GM03348 (cell line): ENCODE measurements at regions not wholly inside any gene's neighbourhood (a gene's known extent, or its start where the extent isn't known, plus 50 kb on each side); places are given as distances from the start of the nearest gene placed in this dataset.
"Not testable (repeated sequence)": the region's sequence is repeated elsewhere in the genome, so short reads cannot be mapped to it uniquely, and the experiment has no call there.

Experiments
- DNase-seq: peaks from one replicate; pipeline ENCODE4 v3.0.0; 2012; ENCODE audit warnings: low spot score

DNA sequence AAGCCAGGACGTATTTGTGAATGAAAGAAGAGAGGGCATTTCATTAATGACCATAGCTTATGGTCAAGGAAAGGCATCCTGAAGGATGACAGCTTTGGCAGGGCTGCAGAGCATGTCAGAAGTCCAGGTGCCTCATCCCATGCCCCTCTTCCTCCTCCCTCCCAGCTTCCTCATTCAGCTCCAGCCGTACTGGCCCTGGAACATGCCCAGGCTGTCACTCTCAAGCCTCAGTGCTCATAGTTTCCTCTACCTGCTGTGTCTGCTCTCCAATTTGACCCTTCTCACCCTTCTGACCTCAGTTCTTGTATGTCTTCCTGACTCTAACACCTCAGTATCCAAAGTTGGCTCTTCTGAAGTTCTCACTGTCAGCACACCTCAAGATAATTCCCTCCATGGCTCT is 695.8 kb upstream of the HS6ST1 start:
- no peak for DNase-seq

DNA sequence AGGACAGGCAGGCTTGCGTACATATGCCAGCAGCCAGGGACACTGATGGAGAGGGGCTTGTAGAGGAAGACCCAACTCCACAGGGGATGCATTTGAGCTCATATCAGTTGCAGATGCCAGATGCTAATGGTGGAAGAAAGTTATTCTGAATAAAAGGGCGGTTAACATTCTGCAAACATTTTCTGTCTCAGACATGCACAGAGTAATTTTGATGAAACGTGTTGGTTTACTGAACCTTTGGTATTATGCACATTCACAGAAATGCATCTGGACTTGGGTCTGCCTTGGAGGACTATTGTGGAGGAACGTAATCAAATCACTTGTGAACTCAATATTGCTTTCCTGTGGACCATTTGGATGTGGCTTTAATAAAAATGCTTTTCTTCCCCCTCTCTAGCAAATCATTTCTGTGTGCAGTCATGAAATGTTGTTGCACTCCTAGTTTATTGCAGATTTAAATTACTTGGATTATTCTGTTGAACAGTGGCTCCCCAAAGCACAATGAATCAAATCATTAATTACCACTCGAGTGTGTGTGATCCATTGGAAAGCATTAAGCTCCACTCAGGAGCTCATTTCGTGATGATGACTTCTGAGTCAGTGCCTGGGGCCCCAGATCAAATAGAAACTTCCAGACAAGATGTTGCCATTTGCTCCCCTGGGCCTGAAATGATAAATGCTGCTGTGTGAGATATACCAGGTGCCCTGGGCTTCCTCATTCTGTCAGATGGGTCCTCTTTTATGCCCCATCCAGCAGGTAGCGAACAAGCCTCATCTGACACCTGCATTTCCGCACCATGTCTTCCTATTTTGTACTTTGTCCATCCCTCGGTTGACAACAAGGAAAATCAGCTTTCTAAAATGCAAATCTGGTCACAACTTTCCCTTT is 697.0 kb upstream of the HS6ST1 start:
- no peak for DNase-seq

DNA sequence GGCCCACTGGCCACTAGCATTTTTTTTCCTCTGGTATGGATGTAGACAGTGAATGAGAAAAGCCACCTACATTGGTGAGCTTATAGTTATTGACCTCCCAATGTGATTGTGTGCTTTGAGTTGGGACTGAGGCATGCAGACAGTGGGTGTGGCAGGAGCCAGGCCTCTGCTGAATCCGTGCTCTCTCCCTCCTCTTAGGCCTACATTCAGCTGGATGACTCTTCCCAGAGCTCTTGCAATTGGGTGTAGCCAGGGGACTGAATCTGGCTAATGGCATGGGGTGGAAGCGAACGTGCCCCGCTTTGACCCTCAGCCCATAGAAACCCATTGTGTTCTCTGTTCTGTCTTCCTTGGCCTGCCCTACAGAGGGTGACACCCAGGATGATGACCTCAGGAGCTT is 698.3 kb upstream of the HS6ST1 start:
- no peak for DNase-seq

DNA sequence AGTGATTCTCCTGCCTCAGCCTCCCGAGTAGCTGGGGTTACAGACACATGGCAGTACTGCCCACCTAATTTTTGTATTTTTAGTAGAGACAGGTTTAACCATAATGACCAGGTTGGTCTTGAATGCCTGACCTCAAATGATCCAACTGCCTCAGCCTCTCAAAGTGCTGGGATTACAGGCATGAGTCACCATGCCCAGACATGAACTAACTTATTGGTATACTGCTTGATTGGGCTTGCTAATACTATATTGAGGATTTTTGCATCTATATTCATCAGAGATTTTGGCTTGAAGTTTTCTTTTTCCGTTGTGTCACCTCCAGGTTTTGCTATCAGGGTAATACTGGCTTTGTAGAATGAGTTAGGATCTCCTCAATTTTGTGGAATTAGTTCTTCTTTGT is 706.1 kb upstream of the HS6ST1 start:
- no peak for DNase-seq

DNA sequence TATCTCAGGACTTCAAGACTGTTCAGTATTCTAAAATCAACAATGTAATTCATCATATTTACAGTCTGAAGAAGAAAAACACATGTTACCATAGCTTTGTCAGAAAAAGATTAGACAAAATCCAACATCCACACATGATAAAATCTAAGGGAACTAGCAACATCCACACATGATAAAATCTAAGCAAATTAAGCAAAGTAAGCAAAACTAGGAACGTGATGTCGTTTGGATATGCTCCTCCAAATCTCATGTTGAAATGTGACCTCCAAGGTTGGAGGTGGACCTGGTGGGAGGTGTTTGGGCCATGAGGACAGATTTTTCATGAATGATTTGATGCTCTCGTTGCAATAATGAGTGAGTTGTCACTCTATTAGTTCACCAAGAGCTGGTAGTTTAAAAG is 717.3 kb upstream of the HS6ST1 start:
- DNase-seq = no peak

DNA sequence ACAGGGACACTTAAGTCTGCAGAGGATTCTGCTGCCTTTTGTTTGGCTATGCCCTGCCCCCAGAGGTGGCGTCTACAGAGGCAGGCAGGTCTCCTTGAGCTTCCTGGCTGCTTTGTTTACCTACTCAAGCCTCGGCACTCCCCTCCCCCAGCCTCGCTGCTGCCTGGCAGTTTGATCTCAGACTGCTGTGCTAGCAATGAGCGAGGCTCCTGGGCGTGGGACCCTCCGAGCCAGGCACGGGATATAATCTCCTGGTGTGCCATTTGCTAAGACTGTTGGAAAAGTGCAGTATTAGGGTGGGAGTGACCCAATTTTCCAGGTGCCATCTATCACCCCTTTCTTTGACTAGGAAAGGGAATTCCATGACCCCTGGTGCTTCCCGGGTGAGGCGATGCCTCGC is 725.0 kb upstream of the HS6ST1 start:
- DNase-seq = not testable (repeated sequence)

DNA sequence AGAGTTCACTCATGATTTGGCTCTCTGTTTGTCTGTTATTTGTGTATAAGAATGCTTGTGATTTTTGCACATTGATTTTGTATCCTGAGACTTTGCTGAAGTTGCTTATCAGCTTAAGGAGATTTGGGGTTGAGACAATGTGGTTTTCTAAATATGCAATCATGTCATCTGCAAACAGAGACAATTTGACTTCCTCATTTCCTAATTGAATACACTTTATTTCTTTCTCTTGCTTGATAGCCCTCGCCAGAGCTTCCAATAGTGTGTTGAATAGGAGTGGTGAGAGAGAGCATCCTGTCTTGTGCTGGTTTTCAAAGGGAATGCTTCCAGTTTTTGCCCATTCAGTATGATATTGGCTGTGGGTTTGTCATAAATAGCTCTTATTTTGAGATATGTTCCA is 727.8 kb upstream of the HS6ST1 start:
- not testable (repeated sequence) for DNase-seq

DNA sequence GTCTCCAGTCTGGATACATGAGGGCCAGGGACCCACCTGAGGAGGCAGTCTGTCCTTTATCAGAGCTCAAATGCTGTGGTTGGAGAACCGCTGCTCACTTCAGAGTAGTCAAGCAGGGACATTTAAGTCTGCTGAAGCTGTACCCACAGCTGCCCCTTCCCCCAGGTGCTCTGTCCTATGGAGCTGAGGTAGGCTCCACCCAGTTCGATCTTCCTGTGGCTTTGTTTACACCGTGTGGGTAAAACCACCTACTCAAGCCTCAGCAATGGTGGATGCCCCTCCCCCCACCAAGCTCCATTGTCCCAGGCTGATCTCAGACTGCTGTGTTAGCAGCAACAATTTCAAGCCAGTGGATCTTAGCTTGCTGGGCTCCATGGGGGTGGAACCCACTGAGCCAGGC is 731.4 kb upstream of the HS6ST1 start:
- no peak for DNase-seq

DNA sequence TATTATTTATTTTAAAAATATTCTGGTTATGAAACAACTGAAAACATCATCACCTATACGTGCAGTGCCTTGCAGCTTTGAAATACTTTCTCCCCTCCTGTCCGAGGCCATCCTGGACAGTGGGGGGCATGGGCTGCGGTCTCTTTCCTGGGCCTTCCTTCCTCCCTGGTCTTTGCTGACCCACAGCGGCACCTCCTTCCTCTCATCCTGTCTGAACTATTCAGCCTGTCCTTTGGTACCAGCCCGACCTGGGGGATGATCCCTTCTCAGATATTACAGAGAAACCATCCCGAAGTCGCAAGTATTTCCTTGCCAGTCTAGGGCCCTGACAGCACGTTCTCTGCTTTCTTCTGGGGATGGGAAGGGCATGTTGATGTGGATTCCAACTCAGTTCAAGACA is 736.6 kb upstream of the HS6ST1 start:
- no peak for DNase-seq

DNA sequence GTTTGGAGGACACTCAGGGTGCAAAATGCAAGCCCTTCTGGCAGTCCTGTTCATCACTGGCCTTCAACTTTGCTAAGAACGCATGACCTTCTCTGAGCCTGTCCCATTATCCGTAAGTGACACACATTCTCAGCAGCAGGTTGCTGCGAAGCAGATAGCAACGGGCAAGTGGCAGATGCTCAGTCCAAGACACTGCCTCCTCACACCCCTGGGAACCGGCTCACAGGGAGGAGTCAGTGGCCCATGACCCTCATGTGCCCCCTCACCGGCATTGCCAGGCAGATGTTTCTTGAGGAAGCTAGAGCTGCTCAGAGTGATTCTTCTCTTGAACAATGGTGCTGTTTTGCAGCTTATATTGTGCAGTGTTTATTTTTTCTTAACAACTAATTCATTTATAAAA is 737.2 kb upstream of the HS6ST1 start:
- DNase-seq = no peak

DNA sequence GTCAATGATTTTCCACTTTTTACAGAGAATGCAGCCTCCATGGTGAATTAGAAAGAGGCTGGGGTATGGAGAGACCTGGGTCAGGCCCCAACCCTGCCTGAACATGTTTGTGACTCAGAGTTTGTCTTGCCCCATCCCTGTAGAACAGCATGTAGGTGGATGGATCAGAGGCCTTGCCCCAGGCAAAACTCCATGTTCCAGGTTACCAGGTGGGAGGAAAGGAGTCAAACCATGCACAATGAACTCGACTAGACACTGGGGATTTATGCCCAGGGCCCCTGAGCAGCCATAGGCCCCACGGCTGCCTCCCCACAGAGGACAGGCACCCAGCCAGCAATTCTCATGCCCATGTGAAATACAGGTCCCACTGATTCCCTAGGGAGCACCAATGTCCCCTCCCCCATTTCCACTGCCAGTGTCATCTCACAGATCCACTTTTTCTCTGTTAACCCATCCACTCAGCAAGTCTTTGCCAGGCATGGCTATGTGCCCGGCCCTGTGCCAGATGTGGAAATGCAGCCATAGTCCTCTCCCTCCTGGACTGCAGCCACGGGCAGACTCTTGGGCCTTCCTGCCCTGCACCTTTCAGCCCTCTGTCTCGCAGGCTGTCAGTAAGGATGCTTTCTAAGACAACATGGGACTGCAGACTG is 737.8 kb upstream of the HS6ST1 start:
- DNase-seq = no peak

DNA sequence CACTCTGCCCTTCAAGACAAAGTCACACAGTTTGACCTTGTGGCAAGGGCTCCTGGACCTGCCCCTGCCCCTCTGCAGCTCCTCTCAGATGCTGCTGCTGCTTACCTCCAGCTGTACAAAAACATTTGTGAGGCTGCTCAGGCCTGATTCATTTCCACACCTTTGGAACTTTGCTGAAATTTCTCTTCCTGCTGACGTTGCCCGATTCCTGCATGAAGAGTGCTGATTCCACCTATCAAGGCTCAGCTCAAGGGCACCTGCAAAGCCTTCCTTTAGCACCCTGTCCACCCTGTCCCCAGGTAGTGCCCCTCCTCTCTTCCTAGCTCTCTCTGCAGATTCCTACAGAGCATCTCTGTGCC is 738.3 kb upstream of the HS6ST1 start:
- no peak for DNase-seq

DNA sequence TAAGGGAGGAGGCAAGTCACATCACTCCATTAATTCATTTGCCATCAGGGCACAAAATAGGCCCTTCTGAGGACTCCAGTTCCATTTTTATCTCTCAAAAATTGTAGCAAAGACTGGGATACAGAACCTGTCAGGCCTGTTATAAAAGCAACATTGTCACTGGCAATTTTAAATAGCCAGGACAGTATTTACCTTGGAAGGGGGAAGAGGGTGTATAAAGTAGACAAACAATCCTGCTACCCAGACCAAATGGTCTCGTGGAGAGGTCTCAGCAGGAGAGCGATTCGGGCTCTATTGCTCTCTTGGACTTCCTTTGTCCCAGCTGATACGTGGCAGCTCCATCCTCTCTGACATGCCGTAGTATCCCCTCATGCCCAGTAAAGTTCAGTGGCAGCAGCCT is 740.3 kb upstream of the HS6ST1 start:
- no peak for DNase-seq

DNA sequence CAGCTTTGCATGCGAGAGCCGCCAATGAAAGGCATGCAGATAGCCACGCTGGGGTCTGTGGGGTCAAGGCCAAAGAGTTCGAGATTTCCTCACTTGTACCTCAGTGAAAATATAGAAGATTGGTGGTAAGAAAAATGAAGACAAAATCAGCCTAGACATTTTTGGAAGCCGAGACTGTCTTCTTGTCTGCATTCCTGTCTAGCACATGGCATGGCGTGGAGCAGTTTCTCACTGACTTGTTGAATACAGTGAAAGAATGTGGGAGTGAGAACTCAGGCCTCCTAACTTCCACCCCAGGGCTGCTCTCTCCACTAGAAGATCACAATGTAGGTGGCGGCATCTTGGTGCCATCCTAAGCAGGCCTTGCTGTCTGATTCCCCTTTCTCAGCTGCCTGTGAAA is 740.8 kb upstream of the HS6ST1 start:
- no peak for DNase-seq

DNA sequence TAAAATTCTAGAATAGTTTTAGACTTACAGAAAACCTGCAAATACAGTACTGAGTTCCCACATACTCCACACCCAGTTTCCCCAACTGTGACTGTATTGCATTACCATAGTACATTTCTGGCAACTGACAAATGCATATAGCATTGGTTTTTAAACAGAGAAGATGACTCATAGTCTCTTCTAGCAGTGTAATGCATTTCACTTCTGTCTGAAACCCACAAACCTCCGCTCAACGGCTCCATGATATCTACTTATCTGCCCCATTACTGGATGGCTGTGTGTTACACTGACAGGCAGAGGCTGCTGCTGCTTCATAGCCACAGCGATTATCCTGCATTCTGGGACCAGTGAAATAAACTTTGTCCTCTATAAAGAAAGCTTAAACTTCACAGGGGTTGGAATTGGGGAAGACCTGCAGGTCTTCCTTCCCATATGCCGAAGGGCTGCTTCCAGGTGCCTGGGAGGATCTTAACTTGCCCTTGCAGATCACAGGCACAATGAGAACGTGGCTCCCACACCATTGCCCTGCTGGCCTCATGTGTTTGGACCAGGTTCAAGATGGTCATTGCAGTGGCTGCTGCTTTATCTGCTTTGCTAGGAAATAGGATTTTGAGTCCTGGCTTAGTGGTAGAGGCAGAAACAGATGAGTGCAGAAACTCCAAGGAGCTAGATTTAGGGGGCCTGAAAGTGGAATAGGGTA is 742.6 kb upstream of the HS6ST1 start:
- DNase-seq = no peak

DNA sequence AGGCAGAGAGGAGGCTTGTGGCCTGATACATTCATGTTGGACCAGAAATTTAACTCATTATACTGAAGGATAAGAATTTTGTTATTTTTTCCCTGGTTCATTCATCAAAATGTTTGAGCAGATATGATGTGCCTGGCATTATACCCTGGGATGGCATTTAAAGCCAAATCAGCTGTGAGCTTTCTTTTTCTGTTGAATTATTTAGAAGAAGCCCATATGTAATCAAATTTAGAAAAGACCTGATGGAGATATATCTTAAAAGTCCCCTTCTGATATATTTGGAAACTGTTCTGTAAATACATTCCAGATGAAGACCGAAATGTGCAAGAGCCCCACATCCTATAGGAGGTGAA is 743.1 kb upstream of the HS6ST1 start:
- DNase-seq = no peak

DNA sequence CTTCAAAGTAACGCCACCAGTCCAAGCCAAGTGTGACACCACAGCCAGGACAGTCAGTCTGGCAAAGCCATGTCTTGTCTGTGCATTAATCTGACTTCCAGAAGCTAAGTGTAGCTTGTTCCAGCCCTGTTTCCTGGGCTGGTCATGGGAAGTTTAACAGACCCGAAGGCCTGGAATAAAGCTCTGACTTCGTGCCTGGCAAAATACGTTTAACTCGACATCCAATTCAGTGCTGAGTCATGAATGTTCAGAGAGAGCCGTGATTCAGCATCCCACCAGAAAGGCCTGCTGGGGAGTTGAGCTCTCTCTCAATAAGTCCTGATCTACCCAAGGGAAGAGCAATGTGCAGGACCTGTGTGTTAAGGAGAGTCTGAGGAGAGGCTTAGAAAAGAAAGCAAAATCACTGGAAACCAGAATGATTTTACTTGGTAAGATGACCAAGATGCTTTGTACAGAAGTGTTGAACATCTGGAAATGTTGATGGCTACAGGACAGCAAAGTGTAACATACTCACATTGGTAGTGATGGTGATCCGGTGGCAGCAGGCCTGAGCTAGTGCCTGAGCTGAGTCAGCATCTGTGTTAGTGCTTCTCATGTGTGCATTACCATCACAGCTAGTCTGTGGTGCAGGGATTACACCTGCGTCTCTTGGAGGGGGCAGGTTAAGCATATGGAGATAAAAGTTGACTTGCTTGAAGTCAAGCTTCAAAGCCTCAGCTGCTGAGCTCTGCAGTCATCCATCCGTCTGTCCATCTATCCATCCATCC is 743.7 kb upstream of the HS6ST1 start:
- DNase-seq = no peak

DNA sequence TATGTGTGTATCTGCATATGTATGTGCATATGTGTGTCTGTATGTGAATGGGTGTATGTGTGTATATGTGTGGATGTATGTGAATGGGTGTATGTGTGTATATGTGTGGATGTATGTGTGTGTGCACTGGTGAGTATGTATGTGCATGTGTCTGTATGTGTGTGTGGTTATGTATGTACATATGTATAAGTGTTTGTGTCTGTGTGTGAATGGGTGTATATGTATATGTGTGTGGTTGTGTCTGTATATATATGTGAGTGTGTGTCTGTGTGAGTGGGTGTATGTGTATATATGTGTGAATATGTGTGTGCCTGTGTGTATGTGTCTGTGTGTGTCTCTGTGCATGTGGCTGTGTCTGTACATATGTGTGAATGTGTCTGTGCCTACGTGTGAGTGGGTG is 748.4 kb upstream of the HS6ST1 start:
- DNase-seq = no peak

DNA sequence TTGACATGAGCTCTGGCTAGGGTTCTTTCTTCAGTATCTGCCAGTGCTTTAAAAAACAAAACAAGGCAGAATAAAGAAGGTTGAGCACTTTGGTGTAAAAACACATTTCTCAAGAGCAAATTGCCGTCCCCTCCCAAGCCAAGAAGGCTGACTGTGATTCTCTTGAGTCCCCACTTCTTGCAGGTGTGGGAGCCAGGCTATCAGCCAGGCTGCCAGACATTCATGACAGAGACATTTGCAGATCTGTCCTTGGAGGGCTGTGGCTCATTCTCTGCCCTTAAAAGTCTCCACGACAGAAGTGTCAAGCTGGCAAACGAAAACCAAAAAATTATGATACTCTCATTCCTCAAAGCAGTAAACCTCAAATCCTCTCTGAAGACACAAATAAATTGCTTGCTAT is 749.3 kb upstream of the HS6ST1 start:
- no peak for DNase-seq

DNA sequence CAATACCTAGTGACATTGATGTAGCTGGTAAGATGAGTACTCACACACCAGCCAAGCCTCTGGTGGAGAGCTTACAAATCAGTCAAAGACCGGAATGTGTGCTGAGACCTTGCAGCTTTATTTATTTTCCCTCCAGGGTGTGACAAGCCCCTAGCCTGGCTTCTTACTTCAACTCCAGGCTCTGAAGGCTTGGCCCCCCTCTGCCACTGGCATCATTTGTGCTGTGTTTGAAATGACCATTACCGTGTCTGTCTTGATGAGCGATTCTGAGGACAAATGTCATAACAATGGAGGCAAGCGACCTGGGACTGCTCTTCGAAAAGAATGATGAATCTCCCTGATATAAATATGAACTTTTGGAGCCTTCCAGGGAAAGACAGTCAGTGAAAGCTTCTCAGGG is 749.9 kb upstream of the HS6ST1 start:
- DNase-seq = no peak

DNA sequence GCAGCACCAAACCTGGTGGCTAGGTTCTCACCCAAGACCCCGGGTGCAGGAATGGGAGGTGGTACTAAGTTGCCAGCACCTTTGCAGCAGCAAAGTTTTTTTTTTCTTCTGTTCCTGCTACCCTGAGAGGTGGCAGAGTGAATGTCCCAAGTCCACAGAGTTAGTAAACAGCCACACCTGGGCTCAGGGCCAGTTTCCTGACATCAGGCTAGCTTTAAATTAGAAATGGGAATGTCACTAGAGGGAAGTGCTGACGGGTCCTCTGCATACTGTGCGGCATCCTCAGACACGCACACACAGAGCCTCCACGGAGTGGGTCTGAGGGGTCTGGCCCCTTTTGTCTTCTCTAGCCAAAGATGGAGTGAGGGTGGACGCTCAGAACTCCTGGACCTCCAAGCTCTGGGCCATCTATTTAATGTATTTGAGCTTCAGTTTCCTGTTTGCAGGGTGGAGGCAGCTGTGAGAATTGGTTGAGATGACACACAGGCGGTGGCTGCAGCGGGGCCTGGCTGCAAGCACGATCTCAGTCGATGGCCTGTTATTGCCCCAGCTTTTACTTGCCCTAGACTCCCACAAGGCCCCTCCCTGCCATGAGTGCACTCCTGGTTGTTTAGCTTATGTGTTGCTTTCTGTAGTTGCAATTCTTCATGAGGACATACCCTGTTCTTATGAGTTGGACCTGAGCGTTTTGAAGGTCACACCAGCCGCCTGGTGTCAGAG is 751.4 kb upstream of the HS6ST1 start:
- no peak for DNase-seq

DNA sequence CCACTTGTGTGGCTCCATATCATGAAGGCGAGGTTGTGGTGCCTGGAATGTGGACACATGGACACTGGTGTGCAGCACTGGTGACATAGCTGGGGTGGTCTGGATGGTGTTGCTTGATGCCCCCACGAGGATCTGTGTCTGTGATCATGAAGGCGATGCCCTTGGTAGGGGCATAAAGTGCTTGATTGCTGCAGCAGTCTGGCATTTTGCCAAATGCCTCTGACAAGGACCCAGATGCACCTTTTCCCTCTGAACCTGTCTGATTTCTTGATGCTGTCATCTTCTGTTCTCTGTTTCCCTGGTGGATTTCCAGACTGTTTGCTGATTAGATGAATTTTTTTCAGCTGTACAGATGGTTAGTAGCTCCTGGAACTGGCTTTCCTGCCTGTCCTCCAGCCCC is 752.0 kb upstream of the HS6ST1 start:
- DNase-seq = no peak
